Tibial artery (tissue), 4 donors: ENCODE measurements at regions not wholly inside any gene's neighbourhood (a gene's known extent, or its start where the extent isn't known, plus 50 kb on each side); places are given as distances from the start of the nearest gene placed in this dataset.

Experiments
- DNase-seq, 2 donors: peaks; one replicate each; pipeline ENCODE4 v3.0.0-alpha.2; 2019
- H3K27ac ChIP-seq, 2 donors: fragments of 200-600 bp; sonication (generic) in 1 of 2; 1 replicate in 1 of 2; 2 replicates in 1 of 2; pipeline ENCODE4 v1.5.1; 2018 to 2019; ENCODE audit warnings: mild to moderate bottlenecking in 1 of 2
- H3K27me3 ChIP-seq, 2 donors: fragments of 200-600 bp; sonication (generic) in 1 of 2; one replicate each; pipeline versions ENCODE4 v1.5.1 to v1.6.0; 2016 to 2019
- H3K36me3 ChIP-seq, 3 donors: fragments of 200-600 bp; sonication (generic) in 2 of 3; one replicate each; pipeline ENCODE4 v1.5.1; 2016 to 2019; ENCODE audit warnings: mild to moderate bottlenecking in 2 of 3
- H3K4me1 ChIP-seq, 4 donors: fragments of 200-600 bp; sonication (generic) in 2 of 4; 1 replicate in 3 of 4; 2 replicates in 1 of 4; pipeline ENCODE4 v1.5.1; 2016 to 2019
- H3K4me3 ChIP-seq, 2 donors: fragments of 200-600 bp; sonication (generic) in 1 of 2; 1 replicate in 1 of 2; 2 replicates in 1 of 2; pipeline ENCODE4 v1.5.1; 2018 to 2019; ENCODE audit warnings: mild to moderate bottlenecking in 2 of 2
- H3K9me3 ChIP-seq, 3 donors: fragments of 200-600 bp; sonication (generic) in 1 of 3; one replicate each; pipeline ENCODE4 v1.5.1; 2016 to 2019
- intact Hi-C: fragments of 100-400 bp; cut with DNase I; formaldehyde crosslinking; loops from one replicate; pipeline ENCODE4 v1.15.0; 2023; ENCODE audit warnings: low total_unique reads
- TF ChIP-seq, protein P1 (sequence below), 2 experiments: fragments of 200-600 bp in 1 of 2; fragments of 450-650 bp in 1 of 2; IDR thresholded peaks; one replicate each; pipeline ENCODE4 v1.5.1; 2017 to 2019; ENCODE audit warnings: antibody characterized with exemption in 2 of 2, mild to moderate bottlenecking in 1 of 2, moderate library complexity in 1 of 2

DNA sequence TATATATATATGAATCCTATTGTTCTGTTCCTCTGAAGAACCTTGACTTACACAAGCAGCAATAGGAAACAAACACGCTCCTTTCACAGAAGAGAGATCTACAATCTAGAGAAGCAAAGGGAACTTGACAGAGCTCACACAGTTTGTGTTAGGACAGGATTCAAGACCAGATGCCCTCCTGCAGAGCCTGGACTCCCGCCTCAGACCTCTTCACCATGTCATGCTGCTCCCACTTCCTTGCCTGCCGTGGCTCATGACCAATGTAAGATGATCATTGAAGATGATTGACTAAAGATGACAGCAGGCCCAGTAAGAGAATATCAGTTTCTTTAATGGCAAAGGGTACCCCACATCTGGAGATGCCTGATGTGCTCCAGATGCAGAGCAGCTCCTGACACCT lies 111.2 kb upstream of the AGAP1 start:
- no peaks in the 10 kb centered on the region for H3K9me3 ChIP-seq
- no peak overlapping the region for H3K4me3 ChIP-seq
- no peak for DNase-seq
- intact Hi-C loops = no loop called here
- no peak overlapping the region for H3K27ac ChIP-seq
- no peaks in the 10 kb centered on the region for H3K36me3 ChIP-seq
- H3K27me3 ChIP-seq = peaks cover 0 to 3% of the 10 kb centered on the region in 2 donors
- TF ChIP-seq, protein P1, sequence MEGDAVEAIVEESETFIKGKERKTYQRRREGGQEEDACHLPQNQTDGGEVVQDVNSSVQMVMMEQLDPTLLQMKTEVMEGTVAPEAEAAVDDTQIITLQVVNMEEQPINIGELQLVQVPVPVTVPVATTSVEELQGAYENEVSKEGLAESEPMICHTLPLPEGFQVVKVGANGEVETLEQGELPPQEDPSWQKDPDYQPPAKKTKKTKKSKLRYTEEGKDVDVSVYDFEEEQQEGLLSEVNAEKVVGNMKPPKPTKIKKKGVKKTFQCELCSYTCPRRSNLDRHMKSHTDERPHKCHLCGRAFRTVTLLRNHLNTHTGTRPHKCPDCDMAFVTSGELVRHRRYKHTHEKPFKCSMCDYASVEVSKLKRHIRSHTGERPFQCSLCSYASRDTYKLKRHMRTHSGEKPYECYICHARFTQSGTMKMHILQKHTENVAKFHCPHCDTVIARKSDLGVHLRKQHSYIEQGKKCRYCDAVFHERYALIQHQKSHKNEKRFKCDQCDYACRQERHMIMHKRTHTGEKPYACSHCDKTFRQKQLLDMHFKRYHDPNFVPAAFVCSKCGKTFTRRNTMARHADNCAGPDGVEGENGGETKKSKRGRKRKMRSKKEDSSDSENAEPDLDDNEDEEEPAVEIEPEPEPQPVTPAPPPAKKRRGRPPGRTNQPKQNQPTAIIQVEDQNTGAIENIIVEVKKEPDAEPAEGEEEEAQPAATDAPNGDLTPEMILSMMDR (IDR thresholded peaks at IDR 0.05) = no peak
- no peaks in the 10 kb centered on the region for H3K4me1 ChIP-seq

DNA sequence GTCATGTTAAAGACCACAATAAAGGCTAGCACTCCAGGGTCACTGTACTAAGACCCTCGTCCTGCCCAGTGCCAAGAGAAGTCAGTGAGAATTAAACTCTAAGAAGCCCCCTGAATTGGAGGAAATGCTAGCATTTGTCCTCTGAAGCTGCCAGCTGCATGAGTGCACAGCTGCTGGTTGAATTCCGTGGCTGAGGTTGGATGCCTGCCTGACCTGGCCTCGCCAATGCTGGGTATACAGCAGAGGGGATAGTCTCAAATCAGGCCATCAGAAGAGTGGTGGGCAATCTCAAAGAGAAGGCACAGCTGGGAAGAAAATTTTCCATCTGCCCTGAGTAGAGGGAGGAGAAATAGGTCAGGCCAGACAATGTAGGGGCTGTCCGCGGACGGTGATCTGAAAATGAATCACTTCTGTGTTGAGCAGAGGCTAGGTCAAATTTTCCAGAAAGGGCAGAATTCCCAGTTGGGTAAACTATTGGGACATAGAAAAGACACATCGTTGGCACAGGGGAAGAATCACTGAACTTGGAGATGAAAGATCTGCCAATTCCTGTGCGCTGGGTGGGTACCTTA lies 110.5 kb upstream of the AGAP1 start:
- H3K4me1 ChIP-seq = no peaks in the 10 kb centered on the region
- no peak for DNase-seq
- H3K27ac ChIP-seq = no peak overlapping the region
- H3K36me3 ChIP-seq = no peaks in the 10 kb centered on the region
- TF ChIP-seq, protein P1 (IDR thresholded peaks at IDR 0.05) = no peak
- no peak overlapping the region for H3K4me3 ChIP-seq
- peaks cover 0 to 3% of the 10 kb centered on the region in 2 donors for H3K27me3 ChIP-seq
- H3K9me3 ChIP-seq = no peaks in the 10 kb centered on the region
- intact Hi-C loops = no loop called here

DNA sequence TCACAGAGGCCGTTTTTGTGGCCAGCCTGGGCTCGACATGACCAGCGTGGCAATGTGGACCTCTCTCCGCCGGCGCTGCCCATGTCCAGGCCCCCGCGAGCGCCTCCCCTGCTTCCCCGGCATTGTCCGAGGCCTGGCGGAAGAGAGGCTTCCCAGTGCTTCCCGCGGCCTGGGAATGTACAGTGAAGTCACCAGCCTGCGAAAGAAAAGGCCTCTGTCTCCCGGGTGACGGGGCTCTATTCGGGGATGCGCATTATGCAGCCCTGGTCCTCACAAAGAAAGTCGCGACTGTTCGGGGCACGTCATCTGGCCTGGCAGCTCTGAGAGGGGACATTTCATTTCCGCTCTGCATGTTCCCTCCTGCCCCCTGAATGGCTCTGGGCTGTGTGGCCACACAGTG lies 109.2 kb upstream of the AGAP1 start:
- no peak overlapping the region for H3K27ac ChIP-seq
- H3K27me3 ChIP-seq = peaks cover 0 to 3% of the 10 kb centered on the region in 2 donors
- TF ChIP-seq, protein P1 (IDR thresholded peaks at IDR 0.05) = no peak
- H3K4me3 ChIP-seq = no peak overlapping the region
- H3K4me1 ChIP-seq = no peaks in the 10 kb centered on the region
- H3K36me3 ChIP-seq = no peaks in the 10 kb centered on the region
- no peaks in the 10 kb centered on the region for H3K9me3 ChIP-seq
- no peak for DNase-seq
- intact Hi-C loops = no loop called here

DNA sequence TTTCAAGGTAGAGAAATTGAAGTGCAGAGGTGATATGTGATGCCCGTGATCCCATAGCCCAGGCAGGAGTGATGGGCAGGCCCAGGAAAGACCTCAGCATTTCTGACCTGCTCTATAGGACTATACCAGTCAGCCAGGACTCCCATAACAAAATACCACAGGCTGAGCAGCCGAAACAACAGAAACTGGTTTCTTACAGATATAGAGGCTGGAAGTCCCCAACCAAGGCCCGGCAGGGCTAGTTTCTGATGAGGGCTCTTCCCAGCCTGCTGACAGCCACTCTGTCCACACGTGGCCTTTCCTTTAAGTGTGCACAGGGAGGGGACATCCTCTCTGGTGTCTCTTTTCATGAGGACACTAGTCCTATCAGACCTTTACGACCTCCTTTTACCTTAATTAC lies 104.2 kb upstream of the AGAP1 start:
- Histone ChIP-seq H3K9me3 (no peaks in the 10 kb centered on the region), H3K4me1 (no peaks in the 10 kb centered on the region), H3K4me3 (no peak overlapping the region), H3K27ac (no peak overlapping the region), H3K36me3 (no peaks in the 10 kb centered on the region), H3K27me3 (peaks cover 0 to 12% of the 10 kb centered on the region in 2 donors)
- TF ChIP-seq, protein P1 (IDR thresholded peaks at IDR 0.05) = no peak
- no peak for DNase-seq
- intact Hi-C loops = no loop called here

DNA sequence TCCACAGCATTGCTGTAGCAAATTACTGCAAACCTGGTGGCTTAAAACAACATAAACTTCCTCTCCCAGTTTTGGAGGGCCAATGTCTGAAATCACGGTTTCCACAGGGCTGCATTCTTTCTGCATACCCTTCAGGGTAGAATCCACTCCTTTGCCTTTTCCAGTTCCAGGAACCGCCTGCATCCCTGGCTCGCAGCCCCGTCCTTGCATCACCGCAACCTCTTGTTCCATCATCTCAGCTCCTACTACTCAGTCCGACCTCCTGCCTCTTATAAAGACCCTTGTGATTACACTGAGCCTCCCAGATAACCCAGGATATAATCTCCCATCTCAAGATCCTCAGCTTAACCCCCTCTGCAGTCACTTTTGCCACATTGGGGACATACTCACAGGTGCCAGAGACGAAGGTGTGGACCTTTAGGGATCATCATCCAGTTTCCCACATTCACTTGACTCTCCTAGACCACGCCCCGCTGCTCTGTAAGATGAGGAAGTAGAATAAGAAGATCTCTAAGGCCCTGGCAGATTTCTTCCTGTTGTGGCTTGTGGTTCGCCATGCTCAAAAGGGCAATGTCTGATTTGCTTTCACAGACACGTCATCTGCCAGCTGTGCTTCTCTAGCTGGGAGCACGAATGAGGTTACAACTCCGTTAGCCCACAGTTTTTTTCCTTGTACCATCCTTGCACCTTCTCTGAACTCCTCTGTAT lies 103.6 kb upstream of the AGAP1 start:
- peak in 1 of 2 donors; percentile 47 for DNase-seq
- H3K36me3 ChIP-seq = no peaks in the 10 kb centered on the region
- TF ChIP-seq, protein P1 (IDR thresholded peaks at IDR 0.05) = no peak
- peaks cover 0 to 12% of the 10 kb centered on the region in 2 donors for H3K27me3 ChIP-seq
- H3K27ac ChIP-seq = no peak overlapping the region
- intact Hi-C loops = no loop called here
- no peaks in the 10 kb centered on the region for H3K9me3 ChIP-seq
- no peak overlapping the region for H3K4me3 ChIP-seq
- H3K4me1 ChIP-seq = no peaks in the 10 kb centered on the region
